Mesendoderm (in vitro differentiated cells): ENCODE measurements at regions not wholly inside any gene's neighbourhood (a gene's known extent, or its start where the extent isn't known, plus 50 kb on each side); places are given as distances from the start of the nearest gene placed in this dataset.
"Not testable (repeated sequence)": the region's sequence is repeated elsewhere in the genome, so short reads cannot be mapped to it uniquely, and the experiment has no call there.

Source experiments
- DNase-seq: peaks from one replicate; pipeline ENCODE4 v3.0.0; 2013
- H2AK5ac ChIP-seq: 2 replicates; pipeline ENCODE4 v1.6.1; 2013; ENCODE audit warnings: low read length, inconsistent platforms
- H2BK120ac ChIP-seq: 2 replicates; pipeline ENCODE4 v1.6.1; 2013; ENCODE audit warnings: low read depth, mild to moderate bottlenecking, low read length, moderate library complexity, mixed read lengths
- H2BK15ac ChIP-seq: replicated peaks from 2 replicates; pipeline ENCODE4 v1.6.1; 2013; ENCODE audit warnings: low read depth, mild to moderate bottlenecking, moderate library complexity
- H2BK5ac ChIP-seq: 2 replicates; pipeline ENCODE4 v1.6.1; 2013; ENCODE audit warnings: low read length, inconsistent platforms
- H3K18ac ChIP-seq: 2 replicates; pipeline ENCODE4 v1.6.1; 2013; ENCODE audit warnings: mild to moderate bottlenecking, low read length, mixed read lengths
- H3K23ac ChIP-seq: one replicate; pipeline ENCODE4 v1.6.1; 2013; ENCODE audit warnings: low read length
- H3K27ac ChIP-seq: 2 replicates; pipeline ENCODE4 v1.5.1; 2013; ENCODE audit warnings: low read depth, mild to moderate bottlenecking, inconsistent platforms, low read length, moderate library complexity
- H3K27me3 ChIP-seq: 2 replicates; pipeline ENCODE4 v1.6.1; 2013; ENCODE audit warnings: low read length, control low read depth, mild to moderate bottlenecking, inconsistent platforms; ENCODE audit not compliant: insufficient read depth, poor library complexity
- H3K36me3 ChIP-seq: 2 replicates; pipeline ENCODE4 v1.6.1; 2013; ENCODE audit warnings: low read length, inconsistent platforms; ENCODE audit not compliant: control insufficient read depth, insufficient read depth
- H3K4ac ChIP-seq: one replicate; pipeline ENCODE4 v1.6.1; 2013; ENCODE audit warnings: low read depth, mild to moderate bottlenecking, low read length, moderate library complexity
- H3K4me1 ChIP-seq: 2 replicates; pipeline ENCODE4 v1.6.1; 2013; ENCODE audit warnings: low read depth, low read length, inconsistent platforms; ENCODE audit not compliant: control insufficient read depth
- H3K4me2 ChIP-seq: 2 replicates; pipeline ENCODE4 v1.6.1; 2013; ENCODE audit warnings: low read length
- H3K4me3 ChIP-seq: 2 replicates; pipeline ENCODE4 v1.5.1; 2013; ENCODE audit warnings: mild to moderate bottlenecking, low read length
- H3K56ac ChIP-seq: one replicate; pipeline ENCODE4 v1.6.1; 2013; ENCODE audit warnings: low read length
- H3K79me1 ChIP-seq: 2 replicates; pipeline ENCODE4 v1.6.1; 2013; ENCODE audit warnings: low read length, inconsistent platforms
- H3K79me2 ChIP-seq: 2 replicates; pipeline ENCODE4 v1.6.1; 2013; ENCODE audit warnings: mild to moderate bottlenecking, low read length; ENCODE audit not compliant: control insufficient read depth, insufficient read depth
- H3K9ac ChIP-seq: 2 replicates; pipeline ENCODE4 v1.6.1; 2013; ENCODE audit warnings: low read length, inconsistent platforms
- H4K5ac ChIP-seq: one replicate; pipeline ENCODE4 v1.6.1; 2013; ENCODE audit warnings: low read length
- H4K8ac ChIP-seq: one replicate; pipeline ENCODE4 v1.6.1; 2013; ENCODE audit warnings: low read depth, mild to moderate bottlenecking, control low read depth, low read length, moderate library complexity
- WGBS: extraction: QIAGEN DNeasy Blood & Tissue Kit; methylation state at CpG from one replicate; pipeline ENCODE4 v1.1.7; 2013; ENCODE audit warnings: low lambda C conversion rate, missing lambda C conversion rate; ENCODE audit not compliant: insufficient coverage; ENCODE audit errors: extremely low coverage; 5-methylcytosine and 5-hydroxymethylcytosine counted together

DNA sequence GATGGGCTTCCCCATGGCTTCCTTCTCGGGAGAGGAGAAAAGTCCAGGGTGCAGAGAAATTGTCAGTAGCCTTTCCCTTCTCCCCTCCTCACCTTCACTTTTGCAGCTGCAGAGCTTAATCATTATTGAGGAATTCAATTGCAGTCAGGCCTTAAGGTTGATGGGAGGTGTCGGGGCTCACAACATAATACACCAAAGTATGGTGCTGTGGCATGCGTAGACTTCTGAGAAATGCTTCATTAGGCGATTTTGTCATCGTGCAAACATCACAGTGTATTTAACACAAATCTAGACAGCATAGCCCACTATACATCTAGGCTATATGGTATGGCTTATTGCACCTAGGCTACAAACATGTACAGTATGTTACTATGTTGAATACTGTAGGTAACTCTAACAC lies 100.2 kb upstream of the PPM1J start:
- Histone ChIP-seq H2BK5ac (no peak overlapping the region), H3K27ac (no peak overlapping the region), H3K79me1 (peaks cover 2% of the 10 kb centered on the region), H2AK5ac (no peak overlapping the region), H3K18ac (no peak overlapping the region), H3K27me3 (no peaks in the 10 kb centered on the region), H3K4me3 (no peak overlapping the region), H3K4me1 (no peaks in the 10 kb centered on the region), H4K5ac (no peak overlapping the region), H3K23ac (no peak overlapping the region), H2BK15ac (no peak overlapping the region), H3K9ac (no peak overlapping the region), H3K4me2 (no peak overlapping the region), H4K8ac (no peak overlapping the region), H3K79me2 (peaks cover 15% of the 10 kb centered on the region), H3K4ac (no peak overlapping the region), H3K36me3 (peaks cover 2% of the 10 kb centered on the region), H3K56ac (peak overlapping the region; percentile 1), H2BK120ac (no peak overlapping the region)
- no CpG with 5 or more reads among the region's 5 CpGs for WGBS
- no peak for DNase-seq

- DNase-seq, H4K5ac ChIP-seq, H3K36me3 ChIP-seq, H3K27ac ChIP-seq, H3K18ac ChIP-seq, H3K4me2 ChIP-seq, H2BK120ac ChIP-seq, H2AK5ac ChIP-seq, H2BK15ac ChIP-seq, H3K23ac ChIP-seq, H3K9ac ChIP-seq, H3K27me3 ChIP-seq, H4K8ac ChIP-seq, H3K56ac ChIP-seq, H3K79me1 ChIP-seq, H3K4me3 ChIP-seq, H3K4me1 ChIP-seq, H2BK5ac ChIP-seq, H3K4ac ChIP-seq: not testable (repeated sequence)
- H3K79me2 ChIP-seq = peaks cover 17% of the 10 kb centered on the region
- 100% methylated on average over 3 of the region's 8 CpGs for WGBS
These were observed 99.5 kb upstream of the PPM1J start for GRCh38 chr1:112814645-112815044.

GRCh38 chr1:112808861-112809684 lies 93.9 kb upstream of the PPM1J start:
- Histone ChIP-seq H2BK15ac (no peak overlapping the region), H2BK120ac (peak overlapping the region; percentile 54), H3K27me3 (no peaks in the 10 kb centered on the region), H4K5ac (no peak overlapping the region), H4K8ac (no peak overlapping the region), H3K27ac (peak overlapping the region; percentile 72), H3K4ac (peak overlapping the region; percentile 77), H2AK5ac (no peak overlapping the region), H3K56ac (peak overlapping the region; percentile 77), H3K9ac (peak overlapping the region; percentile 46), H3K4me1 (no peaks in the 10 kb centered on the region), H2BK5ac (peak overlapping the region; percentile 92), H3K36me3 (no peaks in the 10 kb centered on the region), H3K79me1 (no peaks in the 10 kb centered on the region), H3K23ac (no peak overlapping the region), H3K18ac (peak overlapping the region; percentile 7), H3K4me2 (no peak overlapping the region), H3K4me3 (no peak overlapping the region), H3K79me2 (peaks cover 13% of the 10 kb centered on the region)
- WGBS = no CpG with 5 or more reads among the region's 8 CpGs
- peak; percentile 98 for DNase-seq

GRCh38 chr1:112807999-112808398 lies 92.9 kb upstream of the PPM1J start:
- H4K5ac ChIP-seq = no peak overlapping the region
- H4K8ac ChIP-seq = no peak overlapping the region
- H3K4me2 ChIP-seq = no peak overlapping the region
- H2BK5ac ChIP-seq = peak overlapping the region; percentile 55
- H2AK5ac ChIP-seq = peak overlapping the region; percentile 53
- H3K79me1 ChIP-seq = no peaks in the 10 kb centered on the region
- peak overlapping the region; percentile 95 for H3K18ac ChIP-seq
- H2BK15ac ChIP-seq = peak overlapping the region; percentile 76
- H3K27me3 ChIP-seq = no peaks in the 10 kb centered on the region
- no peak overlapping the region for H3K4me3 ChIP-seq
- H3K4me1 ChIP-seq = peaks cover 3% of the 10 kb centered on the region
- H3K79me2 ChIP-seq = peaks cover 11% of the 10 kb centered on the region
- WGBS = no CpG with 5 or more reads among the region's 3 CpGs
- peak overlapping the region; percentile 53 for H3K27ac ChIP-seq
- H3K9ac ChIP-seq = no peak overlapping the region
- no peaks in the 10 kb centered on the region for H3K36me3 ChIP-seq
- H3K4ac ChIP-seq = peak overlapping the region; percentile 78
- no peak overlapping the region for H3K23ac ChIP-seq
- DNase-seq = no peak
- H3K56ac ChIP-seq = peak overlapping the region; percentile 20
- H2BK120ac ChIP-seq = peak overlapping the region; percentile 69

DNA sequence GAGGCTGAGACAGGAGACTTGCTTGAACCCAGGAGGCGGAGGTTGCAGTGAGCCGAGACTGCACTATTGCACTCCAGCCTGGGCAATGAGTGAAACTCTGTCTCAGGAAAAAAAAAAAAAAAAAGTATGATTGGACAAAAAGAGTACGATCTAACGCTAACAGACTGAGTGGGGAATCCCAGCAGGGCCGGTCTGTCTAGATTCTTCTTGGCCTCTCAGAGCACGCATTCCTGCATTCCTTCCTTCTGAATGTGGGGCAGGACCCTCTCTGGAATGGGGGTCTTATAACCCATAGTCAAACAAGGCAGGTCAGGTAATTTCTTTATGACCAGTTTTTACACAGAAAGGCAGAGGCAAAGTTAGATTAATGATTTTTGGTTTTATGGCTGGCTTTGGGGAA lies 92.0 kb upstream of the PPM1J start:
- Histone ChIP-seq H4K8ac (no peak overlapping the region), H2AK5ac (no peak overlapping the region), H3K18ac (peak overlapping the region; percentile 62), H3K4me3 (no peak overlapping the region), H3K27ac (no peak overlapping the region), H3K23ac (no peak overlapping the region), H3K4ac (no peak overlapping the region), H3K4me2 (no peak overlapping the region), H3K27me3 (no peaks in the 10 kb centered on the region), H3K56ac (peak overlapping the region; percentile 1), H3K4me1 (peaks cover 3% of the 10 kb centered on the region), H3K36me3 (no peaks in the 10 kb centered on the region), H2BK15ac (no peak overlapping the region), H3K79me2 (peaks cover 9% of the 10 kb centered on the region), H3K79me1 (no peaks in the 10 kb centered on the region), H2BK120ac (no peak overlapping the region), H2BK5ac (no peak overlapping the region), H4K5ac (no peak overlapping the region), H3K9ac (peak overlapping the region; percentile 0)
- DNase-seq = no peak
- no CpG with 5 or more reads among the region's 6 CpGs for WGBS
